ENCODE measurements at regions not wholly inside any gene's neighbourhood (a gene's known extent, or its start where the extent isn't known, plus 50 kb on each side); places are given as distances from the start of the nearest gene placed in this dataset.

- Mint-ChIP-seq H3K4me3 (no peak overlapping the region), H3K36me3 (ENCODE audit: low read depth) (no peaks in the 10 kb centered on the region), H3K27me3 (ENCODE audit: insufficient read depth) (no peaks in the 10 kb centered on the region), H3K4me1 (peaks cover 19% of the 10 kb centered on the region), H3K9me3 (no peaks in the 10 kb centered on the region), H3K27ac (no peak overlapping the region)
- H3K27ac ChIP-seq (ENCODE audit: low read depth, low read length), result no peak overlapping the region
- no peak for DNase-seq
- no peak overlapping the region for H3K4me3 ChIP-seq (ENCODE audit: low read length)
- WGBS, 2 experiments (ENCODE audit: insufficient coverage in 1 of 2, insufficient read length in 1 of 2), result 94 to 95% methylated on average over 12 of the region's 12 CpGs
- no peak for TF ChIP-seq CTCF (conservative IDR thresholded peaks at IDR 0.05)
- H3K4me1 ChIP-seq (ENCODE audit: control insufficient read depth, insufficient read depth, low read length), result peaks cover 2% of the 10 kb centered on the region
- no peaks in the 10 kb centered on the region for H3K9me3 ChIP-seq (ENCODE audit: control insufficient read depth, low read length)
- no peaks in the 10 kb centered on the region for H3K27me3 ChIP-seq (ENCODE audit: control insufficient read depth, insufficient read depth, low read length, poor library complexity, severe bottlenecking)
- no peaks in the 10 kb centered on the region for H3K36me3 ChIP-seq (ENCODE audit: control insufficient read depth, insufficient read depth, low read length)
- no peak overlapping the region for H3K9ac ChIP-seq (ENCODE audit: extremely low read depth, low read length, poor library complexity, severe bottlenecking)
Measured at GRCh38 chr12:124629789-124630480, 62.5 kb upstream of the NCOR2 start.

- Mint-ChIP-seq H3K4me1 (peaks cover 19% of the 10 kb centered on the region), H3K27me3 (ENCODE audit: insufficient read depth) (no peaks in the 10 kb centered on the region), H3K4me3 (no peak overlapping the region), H3K36me3 (ENCODE audit: low read depth) (no peaks in the 10 kb centered on the region), H3K9me3 (no peaks in the 10 kb centered on the region), H3K27ac (no peak overlapping the region)
- no peak overlapping the region for H3K4me3 ChIP-seq (ENCODE audit: low read length)
- no peak overlapping the region for H3K27ac ChIP-seq (ENCODE audit: low read depth, low read length)
- no peak for TF ChIP-seq CTCF (conservative IDR thresholded peaks at IDR 0.05)
- H3K9me3 ChIP-seq (ENCODE audit: control insufficient read depth, low read length), result no peaks in the 10 kb centered on the region
- no peak overlapping the region for H3K9ac ChIP-seq (ENCODE audit: extremely low read depth, low read length, poor library complexity, severe bottlenecking)
- 97 to 100% methylated on average over 5 of the region's 5 CpGs for WGBS, 2 experiments (ENCODE audit: insufficient coverage in 1 of 2, insufficient read length in 1 of 2)
- no peak for DNase-seq
- H3K4me1 ChIP-seq (ENCODE audit: control insufficient read depth, insufficient read depth, low read length), result peaks cover 2% of the 10 kb centered on the region
- no peaks in the 10 kb centered on the region for H3K27me3 ChIP-seq (ENCODE audit: control insufficient read depth, insufficient read depth, low read length, poor library complexity, severe bottlenecking)
- no peaks in the 10 kb centered on the region for H3K36me3 ChIP-seq (ENCODE audit: control insufficient read depth, insufficient read depth, low read length)
Measured at GRCh38 chr12:124629117-124629516, 61.7 kb upstream of the NCOR2 start.

GRCh38 chr12:124627956-124628355 lies 60.5 kb upstream of the NCOR2 start:
- no peaks in the 10 kb centered on the region for H3K27me3 Mint-ChIP-seq (ENCODE audit: insufficient read depth)
- no peak overlapping the region for H3K4me3 Mint-ChIP-seq
- no peak for TF ChIP-seq CTCF (conservative IDR thresholded peaks at IDR 0.05)
- H3K4me1 ChIP-seq (ENCODE audit: control insufficient read depth, insufficient read depth, low read length), result peaks cover 2% of the 10 kb centered on the region
- H3K9me3 Mint-ChIP-seq, result no peaks in the 10 kb centered on the region
- no peak for DNase-seq
- no peak overlapping the region for H3K27ac ChIP-seq (ENCODE audit: low read depth, low read length)
- H3K4me1 Mint-ChIP-seq, result peaks cover 16% of the 10 kb centered on the region
- H3K36me3 Mint-ChIP-seq (ENCODE audit: low read depth), result no peaks in the 10 kb centered on the region
- no peaks in the 10 kb centered on the region for H3K9me3 ChIP-seq (ENCODE audit: control insufficient read depth, low read length)
- H3K27me3 ChIP-seq (ENCODE audit: control insufficient read depth, insufficient read depth, low read length, poor library complexity, severe bottlenecking), result no peaks in the 10 kb centered on the region
- no peak overlapping the region for H3K9ac ChIP-seq (ENCODE audit: extremely low read depth, low read length, poor library complexity, severe bottlenecking)
- H3K4me3 ChIP-seq (ENCODE audit: low read length), result no peak overlapping the region
- no peak overlapping the region for H3K27ac Mint-ChIP-seq
- 79 to 86% methylated on average over 2 of the region's 3 CpGs for WGBS, 2 experiments (ENCODE audit: insufficient coverage in 1 of 2, insufficient read length in 1 of 2)
- no peaks in the 10 kb centered on the region for H3K36me3 ChIP-seq (ENCODE audit: control insufficient read depth, insufficient read depth, low read length)

Measured in endodermal cell (in vitro differentiated cells).